GM12874 (cell line): ENCODE measurements at regions not wholly inside any gene's neighbourhood (a gene's known extent, or its start where the extent isn't known, plus 50 kb on each side); places are given as distances from the start of the nearest gene placed in this dataset.
A peak's percentile ranks its signal among the peaks of the same experiment; 100 is the strongest.

ENCODE experiments used
- CTCF ChIP-seq: IDR thresholded peaks from 2 replicates; pipeline ENCODE4 v1.5.1; 2011; ENCODE audit warnings: low read depth, mild to moderate bottlenecking, control low read depth, low read length, moderate library complexity; ENCODE audit not compliant: insufficient read depth

GRCh38 chr2:60313470-60314172 lies 239.8 kb downstream of the BCL11A start:
- peak; percentile 34; the same call in 1 of the 2 replicates for TF ChIP-seq CTCF

- no peak for TF ChIP-seq CTCF
Observed at GRCh38 chr2:60312618-60313017, 240.8 kb downstream of the BCL11A start.

GRCh38 chr2:60311524-60311923 lies 241.9 kb downstream of the BCL11A start:
- no peak for TF ChIP-seq CTCF

GRCh38 chr2:60309941-60310660 lies 243.4 kb downstream of the BCL11A start:
- no peak for TF ChIP-seq CTCF

GRCh38 chr2:60309336-60309735 lies 244.1 kb downstream of the BCL11A start:
- no peak for TF ChIP-seq CTCF

- TF ChIP-seq CTCF: no peak
Observed at GRCh38 chr2:60306267-60306861, 247.1 kb downstream of the BCL11A start.

GRCh38 chr2:60303680-60304079 lies 249.8 kb downstream of the BCL11A start:
- TF ChIP-seq CTCF: no peak
